Panc1 (cell line): ENCODE measurements at regions not wholly inside any gene's neighbourhood (a gene's known extent, or its start where the extent isn't known, plus 50 kb on each side); places are given as distances from the start of the nearest gene placed in this dataset.
"Not testable (repeated sequence)": the region's sequence is repeated elsewhere in the genome, so short reads cannot be mapped to it uniquely, and the experiment has no call there.

Source experiments
- ATAC-seq: fragments of 200-7000 bp; cut with Tn5 transposase; 2 replicates; pipeline ENCODE4 v1.9.1; 2020; ENCODE audit warnings: mild to moderate bottlenecking, moderate library complexity
- BruUV-seq: library from RNA; stranded (reverse); fragments of 400-500 nt; replicated peaks from 2 replicates; lab custom pipeline; 2021; lab: Mats Ljungman, UMichigan
- CTCF ChIA-PET: fragments of 300-600 bp; sonication (Branson Sonifier 250); formaldehyde crosslinking; loops from one replicate; lab custom pipeline; 2022; ENCODE audit warnings: antibody characterized with exemption; lab: Charles Lee
- POLR2A ChIA-PET: fragments of 300-600 bp; sonication (Branson Sonifier 250); formaldehyde crosslinking; loops from one replicate; lab custom pipeline; 2022; ENCODE audit warnings: antibody characterized with exemption; lab: Charles Lee
- DNase-seq: peaks from one replicate; pipeline ENCODE4 v3.0.0-alpha.2; 2010; ENCODE audit warnings: low read depth, low spot score
- H3K27ac ChIP-seq: 2 replicates; pipeline ENCODE4 v1.5.1; 2011; ENCODE audit warnings: mild to moderate bottlenecking, low read length, inconsistent platforms
- H3K27me3 ChIP-seq: fragments of 200-500 bp; sonication (Bioruptor generic); 2 replicates; pipeline ENCODE4 v1.6.0; 2014; ENCODE audit warnings: low read length, inconsistent platforms; ENCODE audit not compliant: control insufficient read depth, insufficient read depth
- H3K36me3 ChIP-seq: fragments of 200-500 bp; sonication (Bioruptor generic); 2 replicates; pipeline ENCODE4 v1.5.1; 2014; ENCODE audit warnings: inconsistent platforms, mild to moderate bottlenecking, low read length, moderate library complexity; ENCODE audit not compliant: control insufficient read depth, insufficient read depth
- H3K4me1 ChIP-seq: 2 replicates; pipeline ENCODE4 v1.5.1; 2011; ENCODE audit warnings: inconsistent platforms, mild to moderate bottlenecking, low read length, moderate library complexity; ENCODE audit not compliant: control insufficient read depth, insufficient read depth
- H3K4me3 ChIP-seq, 2 experiments: 2 replicates each; pipeline ENCODE4 v1.5.1; 2011 to 2012; ENCODE audit warnings: low read depth in 2 of 2, low read length in 2 of 2, mild to moderate bottlenecking in 2 of 2, inconsistent platforms in 1 of 2, moderate library complexity in 1 of 2
- H3K9me3 ChIP-seq: fragments of 200-500 bp; sonication (Bioruptor generic); 2 replicates; pipeline ENCODE4 v1.5.1; 2014; ENCODE audit warnings: low read depth, mild to moderate bottlenecking, inconsistent platforms, low read length, moderate library complexity; ENCODE audit not compliant: control insufficient read depth, insufficient read depth
- CTCF ChIP-seq: fragments of 450-650 bp; IDR thresholded peaks from 2 replicates; pipeline ENCODE4 v1.5.1; 2017; ENCODE audit warnings: mild to moderate bottlenecking
- POLR2AphosphoS5 ChIP-seq: IDR thresholded peaks from 2 replicates; pipeline ENCODE4 v1.6.1; 2012; ENCODE audit warnings: mild to moderate bottlenecking, low read depth, low read length, moderate library complexity
- REST ChIP-seq, 2 experiments: IDR thresholded peaks; 2 replicates each; pipeline ENCODE4 v1.6.1; 2011 to 2012; ENCODE audit warnings: low read depth in 2 of 2, control low read depth in 1 of 2, low read length in 1 of 2, mild to moderate bottlenecking in 1 of 2, moderate library complexity in 1 of 2; ENCODE audit not compliant: insufficient read depth in 1 of 2
- SIN3A ChIP-seq: IDR thresholded peaks from 2 replicates; pipeline ENCODE4 v1.6.1; 2012; ENCODE audit warnings: low read depth, mild to moderate bottlenecking, low read length, moderate library complexity, borderline replicate concordance; ENCODE audit not compliant: insufficient read depth
- TCF7L2 ChIP-seq: IDR thresholded peaks from 2 replicates; pipeline ENCODE4 v1.6.1; 2011; ENCODE audit warnings: mild to moderate bottlenecking, low read depth, low read length, inconsistent platforms
- in situ Hi-C: cut with HindIII; loops from 2 replicates; pipeline ENCODE4 v1.10.0; 2016; ENCODE audit warnings: low sequenced_read_pairs, low pct_unique_long_range_greater_than_20kb
- intact Hi-C: fragments of 100-400 bp; cut with micrococcal nuclease; formaldehyde crosslinking; loops from one replicate; pipeline ENCODE4 v1.10.0; 2022; ENCODE audit not compliant: unreplicated experiment

GRCh38 chrX:34467437-34467836 is 189.6 kb downstream of the TMEM47 start:
- DNase-seq (no peak), ATAC-seq (no peak)
- TF ChIP-seq CTCF, result no peak
- no peak for TF ChIP-seq TCF7L2
- TF ChIP-seq SIN3A, result no peak
- no peak for TF ChIP-seq POLR2AphosphoS5
- TF ChIP-seq REST (IDR thresholded peaks at IDR 0.05; ENCODE audit: insufficient read depth in 1 of 2, low read depth in 2 of 2, low read length in 1 of 2), result no peak
- Histone ChIP-seq H3K4me1 (no peaks in the 10 kb centered on the region), H3K27me3 (no peaks in the 10 kb centered on the region), H3K9me3 (no peaks in the 10 kb centered on the region), H3K27ac (no peak overlapping the region), H3K4me3 (no peak overlapping the region), H3K36me3 (no peaks in the 10 kb centered on the region)
- in situ Hi-C loops, result no loop called here
- BruUV-seq, result no TSS peak
- intact Hi-C loops, result no loop called here
- ChIA-PET POLR2A (no interaction called here), CTCF (no interaction called here)

GRCh38 chrX:34463220-34463619 is 193.9 kb downstream of the TMEM47 start:
- intact Hi-C loops, H3K4me3 ChIP-seq, POLR2A ChIA-PET, DNase-seq, BruUV-seq, ATAC-seq, H3K27me3 ChIP-seq, H3K4me1 ChIP-seq, H3K27ac ChIP-seq, CTCF ChIA-PET, H3K36me3 ChIP-seq, in situ Hi-C loops, H3K9me3 ChIP-seq: not testable (repeated sequence)

- BruUV-seq, intact Hi-C loops, in situ Hi-C loops, H3K27me3 ChIP-seq, CTCF ChIA-PET, H3K4me3 ChIP-seq, ATAC-seq, H3K9me3 ChIP-seq, POLR2A ChIA-PET, H3K27ac ChIP-seq, H3K4me1 ChIP-seq, H3K36me3 ChIP-seq, DNase-seq: not testable (repeated sequence)
Observed at GRCh38 chrX:34457850-34458249, 199.2 kb downstream of the TMEM47 start.
